ENCODE measurements at regions not wholly inside any gene's neighbourhood (a gene's known extent, or its start where the extent isn't known, plus 50 kb on each side); places are given as distances from the start of the nearest gene placed in this dataset.

DNA sequence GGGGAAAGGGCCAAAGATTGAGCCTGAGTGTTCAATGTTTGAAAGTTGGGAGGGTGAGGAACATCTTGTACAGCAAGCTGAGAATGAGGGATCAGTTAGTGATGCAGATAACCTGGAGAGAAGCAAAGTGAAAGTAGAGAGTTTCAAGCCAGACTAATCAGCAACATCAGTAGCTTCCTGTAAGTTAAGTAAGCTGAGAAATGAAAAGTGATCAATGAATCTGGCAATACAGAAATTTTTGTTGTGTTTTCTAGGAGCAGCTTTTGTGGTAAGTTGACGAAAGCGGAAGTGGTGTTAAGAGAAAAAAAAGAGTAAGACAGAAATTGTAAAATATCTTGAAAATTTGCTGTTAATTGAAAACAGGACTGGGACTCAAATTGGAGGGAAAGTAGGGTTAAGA lies 855.5 kb upstream of the MAP3K7 start:
- Histone ChIP-seq H3K9me3 (ENCODE audit: control insufficient read depth, insufficient read depth, low read depth, low read length) (no peaks in the 10 kb centered on the region), H4K20me1 (ENCODE audit: control insufficient read depth, extremely low read depth, insufficient read depth, low read length) (no peaks in the 10 kb centered on the region), H3K27ac (ENCODE audit: insufficient read depth, low read length) (no peak overlapping the region), H3K79me2 (ENCODE audit: control insufficient read depth, insufficient read depth, low read length) (no peaks in the 10 kb centered on the region), H2AFZ (ENCODE audit: low read length) (no peak overlapping the region), H3K36me3 (ENCODE audit: control insufficient read depth, insufficient read depth, low read length) (no peaks in the 10 kb centered on the region), H3K9ac (ENCODE audit: insufficient read depth, low read length) (no peak overlapping the region), H3K4me1 (ENCODE audit: control insufficient read depth, extremely low read depth, insufficient read depth, low read length) (no peaks in the 10 kb centered on the region), H3K4me3 (replicated peaks in 1 of 4; ENCODE audit: control extremely low read depth in 1 of 4, insufficient read depth in 1 of 4, low read depth in 3 of 4, low read length in 4 of 4) (no peak overlapping the region), H3K4me2 (ENCODE audit: extremely low read depth, insufficient read depth, low read length) (no peak overlapping the region), H3K27me3 (ENCODE audit: control insufficient read depth, insufficient read depth, low read length) (no peaks in the 10 kb centered on the region)
- DNase-seq (ENCODE audit: low read depth in 2 of 2): no peak
- TF ChIP-seq, protein P1, sequence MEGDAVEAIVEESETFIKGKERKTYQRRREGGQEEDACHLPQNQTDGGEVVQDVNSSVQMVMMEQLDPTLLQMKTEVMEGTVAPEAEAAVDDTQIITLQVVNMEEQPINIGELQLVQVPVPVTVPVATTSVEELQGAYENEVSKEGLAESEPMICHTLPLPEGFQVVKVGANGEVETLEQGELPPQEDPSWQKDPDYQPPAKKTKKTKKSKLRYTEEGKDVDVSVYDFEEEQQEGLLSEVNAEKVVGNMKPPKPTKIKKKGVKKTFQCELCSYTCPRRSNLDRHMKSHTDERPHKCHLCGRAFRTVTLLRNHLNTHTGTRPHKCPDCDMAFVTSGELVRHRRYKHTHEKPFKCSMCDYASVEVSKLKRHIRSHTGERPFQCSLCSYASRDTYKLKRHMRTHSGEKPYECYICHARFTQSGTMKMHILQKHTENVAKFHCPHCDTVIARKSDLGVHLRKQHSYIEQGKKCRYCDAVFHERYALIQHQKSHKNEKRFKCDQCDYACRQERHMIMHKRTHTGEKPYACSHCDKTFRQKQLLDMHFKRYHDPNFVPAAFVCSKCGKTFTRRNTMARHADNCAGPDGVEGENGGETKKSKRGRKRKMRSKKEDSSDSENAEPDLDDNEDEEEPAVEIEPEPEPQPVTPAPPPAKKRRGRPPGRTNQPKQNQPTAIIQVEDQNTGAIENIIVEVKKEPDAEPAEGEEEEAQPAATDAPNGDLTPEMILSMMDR (conservative IDR thresholded peaks at IDR 0.05 in 1 of 2, IDR thresholded peaks at IDR 0.05 in 1 of 2; ENCODE audit: low read depth in 1 of 2, low read length in 2 of 2): no peak

DNA sequence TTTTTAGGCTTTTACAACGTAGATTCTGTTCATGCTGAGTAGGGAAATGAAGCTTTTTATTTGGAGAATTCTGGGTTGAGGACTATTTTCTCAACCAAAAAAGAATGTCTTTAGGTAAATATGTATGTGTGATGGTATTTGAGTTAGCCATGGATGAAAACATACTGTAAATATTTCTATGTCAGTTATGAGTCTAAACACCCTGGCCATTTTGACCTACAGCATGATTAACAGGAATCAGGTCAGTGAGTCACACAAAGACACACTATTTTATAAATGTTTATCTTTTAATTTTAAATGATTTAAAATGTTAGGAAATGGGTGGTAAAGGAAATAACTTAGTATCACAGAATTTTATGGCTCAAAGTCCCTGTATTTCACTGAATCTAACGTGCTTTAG lies 851.7 kb upstream of the MAP3K7 start:
- Histone ChIP-seq H3K79me2 (ENCODE audit: control insufficient read depth, insufficient read depth, low read length) (no peaks in the 10 kb centered on the region), H2AFZ (ENCODE audit: low read length) (no peak overlapping the region), H3K36me3 (ENCODE audit: control insufficient read depth, insufficient read depth, low read length) (no peaks in the 10 kb centered on the region), H3K27ac (ENCODE audit: insufficient read depth, low read length) (no peak overlapping the region), H3K9ac (ENCODE audit: insufficient read depth, low read length) (no peak overlapping the region), H3K4me1 (ENCODE audit: control insufficient read depth, extremely low read depth, insufficient read depth, low read length) (no peaks in the 10 kb centered on the region), H4K20me1 (ENCODE audit: control insufficient read depth, extremely low read depth, insufficient read depth, low read length) (no peaks in the 10 kb centered on the region), H3K27me3 (ENCODE audit: control insufficient read depth, insufficient read depth, low read length) (no peaks in the 10 kb centered on the region), H3K4me2 (ENCODE audit: extremely low read depth, insufficient read depth, low read length) (no peak overlapping the region), H3K9me3 (ENCODE audit: control insufficient read depth, insufficient read depth, low read depth, low read length) (no peaks in the 10 kb centered on the region), H3K4me3 (replicated peaks in 1 of 4; ENCODE audit: control extremely low read depth in 1 of 4, insufficient read depth in 1 of 4, low read depth in 3 of 4, low read length in 4 of 4) (no peak overlapping the region)
- TF ChIP-seq, protein P1 (conservative IDR thresholded peaks at IDR 0.05 in 1 of 2, IDR thresholded peaks at IDR 0.05 in 1 of 2; ENCODE audit: low read depth in 1 of 2, low read length in 2 of 2): no peak
- no peak for TF ChIP-seq EZH2 (IDR thresholded peaks at IDR 0.05; ENCODE audit: low read length, missing control alignments)
- peak; percentile 41 to 56 for DNase-seq (ENCODE audit: low read depth in 2 of 2)

DNA sequence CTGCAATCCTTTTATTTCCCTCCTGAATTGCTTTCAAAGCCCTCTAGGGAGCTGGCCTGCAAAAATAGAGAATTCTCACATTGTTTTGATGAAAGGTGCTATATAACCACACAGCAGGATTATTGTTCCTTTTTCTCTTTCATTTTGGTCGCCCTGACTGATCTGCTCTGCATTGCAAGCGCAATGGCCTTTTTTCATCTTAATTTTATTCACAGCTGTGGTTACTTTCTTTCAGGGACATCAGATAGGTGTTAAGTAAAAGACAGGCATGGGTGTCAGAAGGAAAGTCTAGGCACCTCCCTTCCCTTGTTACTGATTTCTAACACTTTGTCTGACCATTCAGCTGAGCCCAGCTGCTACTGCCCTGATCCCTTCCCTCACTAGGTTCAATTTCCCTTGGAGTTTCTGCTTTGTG lies 850.5 kb upstream of the MAP3K7 start:
- Histone ChIP-seq H3K4me2 (ENCODE audit: extremely low read depth, insufficient read depth, low read length) (no peak overlapping the region), H3K9me3 (ENCODE audit: control insufficient read depth, insufficient read depth, low read depth, low read length) (no peaks in the 10 kb centered on the region), H3K36me3 (ENCODE audit: control insufficient read depth, insufficient read depth, low read length) (no peaks in the 10 kb centered on the region), H3K9ac (ENCODE audit: insufficient read depth, low read length) (no peak overlapping the region), H4K20me1 (ENCODE audit: control insufficient read depth, extremely low read depth, insufficient read depth, low read length) (no peaks in the 10 kb centered on the region), H3K27ac (ENCODE audit: insufficient read depth, low read length) (no peak overlapping the region), H3K4me1 (ENCODE audit: control insufficient read depth, extremely low read depth, insufficient read depth, low read length) (no peaks in the 10 kb centered on the region), H3K4me3 (replicated peaks in 1 of 4; ENCODE audit: control extremely low read depth in 1 of 4, insufficient read depth in 1 of 4, low read depth in 3 of 4, low read length in 4 of 4) (no peak overlapping the region), H3K79me2 (ENCODE audit: control insufficient read depth, insufficient read depth, low read length) (no peaks in the 10 kb centered on the region), H2AFZ (ENCODE audit: low read length) (no peak overlapping the region), H3K27me3 (ENCODE audit: control insufficient read depth, insufficient read depth, low read length) (no peaks in the 10 kb centered on the region)
- TF ChIP-seq, protein P1 (conservative IDR thresholded peaks at IDR 0.05 in 1 of 2, IDR thresholded peaks at IDR 0.05 in 1 of 2; ENCODE audit: low read depth in 1 of 2, low read length in 2 of 2): no peak
- TF ChIP-seq EZH2 (IDR thresholded peaks at IDR 0.05; ENCODE audit: low read length, missing control alignments): no peak
- no peak for DNase-seq (ENCODE audit: low read depth in 2 of 2)

All from fibroblast of lung (primary cell).